ENCODE measurements at regions not wholly inside any gene's neighbourhood (a gene's known extent, or its start where the extent isn't known, plus 50 kb on each side); places are given as distances from the start of the nearest gene placed in this dataset.
A peak's percentile ranks its signal among the peaks of the same experiment; 100 is the strongest.
"Not testable (repeated sequence)": the region's sequence is repeated elsewhere in the genome, so short reads cannot be mapped to it uniquely, and the experiment has no call there.

- H3K4me3 ChIP-seq (ENCODE audit: low read depth, low read length) = no peak overlapping the region
- TF ChIP-seq, protein P1, sequence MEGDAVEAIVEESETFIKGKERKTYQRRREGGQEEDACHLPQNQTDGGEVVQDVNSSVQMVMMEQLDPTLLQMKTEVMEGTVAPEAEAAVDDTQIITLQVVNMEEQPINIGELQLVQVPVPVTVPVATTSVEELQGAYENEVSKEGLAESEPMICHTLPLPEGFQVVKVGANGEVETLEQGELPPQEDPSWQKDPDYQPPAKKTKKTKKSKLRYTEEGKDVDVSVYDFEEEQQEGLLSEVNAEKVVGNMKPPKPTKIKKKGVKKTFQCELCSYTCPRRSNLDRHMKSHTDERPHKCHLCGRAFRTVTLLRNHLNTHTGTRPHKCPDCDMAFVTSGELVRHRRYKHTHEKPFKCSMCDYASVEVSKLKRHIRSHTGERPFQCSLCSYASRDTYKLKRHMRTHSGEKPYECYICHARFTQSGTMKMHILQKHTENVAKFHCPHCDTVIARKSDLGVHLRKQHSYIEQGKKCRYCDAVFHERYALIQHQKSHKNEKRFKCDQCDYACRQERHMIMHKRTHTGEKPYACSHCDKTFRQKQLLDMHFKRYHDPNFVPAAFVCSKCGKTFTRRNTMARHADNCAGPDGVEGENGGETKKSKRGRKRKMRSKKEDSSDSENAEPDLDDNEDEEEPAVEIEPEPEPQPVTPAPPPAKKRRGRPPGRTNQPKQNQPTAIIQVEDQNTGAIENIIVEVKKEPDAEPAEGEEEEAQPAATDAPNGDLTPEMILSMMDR (conservative IDR thresholded peaks at IDR 0.05; ENCODE audit: low read depth, low read length) = peak; percentile 91
- peak; percentile 87 for DNase-seq (ENCODE audit: low read depth)
These were observed 136.3 kb upstream of the ZNF184 start for GRCh38 chr6:27608916-27609883.

DNA sequence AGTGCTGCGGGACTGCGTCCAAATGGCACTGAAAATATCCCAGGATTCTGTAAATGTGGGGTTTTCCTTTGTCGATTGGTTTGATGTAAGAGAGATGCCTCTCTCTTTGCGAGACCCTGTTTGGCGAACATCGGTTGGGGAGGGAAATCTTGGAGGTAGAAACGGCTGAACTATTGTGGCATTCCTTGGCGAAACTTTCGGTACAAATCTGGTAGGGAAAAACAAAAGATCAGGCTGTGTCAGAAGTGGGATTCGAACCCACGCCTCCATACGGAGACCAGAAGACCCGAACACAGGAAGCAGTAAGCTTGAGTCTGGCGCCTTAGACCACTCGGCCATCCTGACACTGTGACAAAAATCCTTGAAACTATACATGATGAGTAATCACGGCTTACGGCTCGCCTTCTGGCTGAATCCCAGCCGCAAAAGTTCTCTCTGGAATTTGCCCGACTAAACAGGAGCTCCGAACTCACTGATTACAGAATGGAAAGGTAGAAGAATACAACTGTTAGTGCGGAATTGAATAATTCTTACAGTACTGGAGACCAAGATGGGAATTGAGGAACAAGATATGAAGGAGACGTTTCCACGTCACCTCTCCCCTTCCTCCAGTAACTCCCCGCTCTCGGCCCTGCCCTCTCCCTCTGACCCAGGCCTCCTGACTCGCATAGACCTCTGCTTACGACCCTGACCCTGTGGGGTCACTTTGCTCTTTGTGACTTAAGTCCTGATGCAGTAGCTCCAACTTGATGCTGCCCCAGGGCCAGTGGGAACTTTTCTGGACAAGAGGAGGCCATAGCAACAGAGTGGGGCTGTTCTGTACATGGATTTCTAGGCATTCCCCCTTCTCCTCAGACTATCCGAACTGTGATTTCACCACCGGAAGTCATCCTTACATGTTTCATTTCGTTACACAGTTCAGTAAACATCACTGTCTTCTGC, 132.8 kb upstream of the ZNF184 start:
- DNase-seq (ENCODE audit: low read depth) = peak; percentile 80
- TF ChIP-seq, protein P1 (conservative IDR thresholded peaks at IDR 0.05; ENCODE audit: low read depth, low read length) = no peak
- H3K4me3 ChIP-seq (ENCODE audit: low read depth, low read length) = peak overlapping the region; percentile 58

- DNase-seq (ENCODE audit: low read depth) = peak; percentile 21
- peak overlapping the region; percentile 58 for H3K4me3 ChIP-seq (ENCODE audit: low read depth, low read length)
- TF ChIP-seq, protein P1 (conservative IDR thresholded peaks at IDR 0.05; ENCODE audit: low read depth, low read length) = no peak
These were observed 132.1 kb upstream of the ZNF184 start for GRCh38 chr6:27604986-27605385.

DNA sequence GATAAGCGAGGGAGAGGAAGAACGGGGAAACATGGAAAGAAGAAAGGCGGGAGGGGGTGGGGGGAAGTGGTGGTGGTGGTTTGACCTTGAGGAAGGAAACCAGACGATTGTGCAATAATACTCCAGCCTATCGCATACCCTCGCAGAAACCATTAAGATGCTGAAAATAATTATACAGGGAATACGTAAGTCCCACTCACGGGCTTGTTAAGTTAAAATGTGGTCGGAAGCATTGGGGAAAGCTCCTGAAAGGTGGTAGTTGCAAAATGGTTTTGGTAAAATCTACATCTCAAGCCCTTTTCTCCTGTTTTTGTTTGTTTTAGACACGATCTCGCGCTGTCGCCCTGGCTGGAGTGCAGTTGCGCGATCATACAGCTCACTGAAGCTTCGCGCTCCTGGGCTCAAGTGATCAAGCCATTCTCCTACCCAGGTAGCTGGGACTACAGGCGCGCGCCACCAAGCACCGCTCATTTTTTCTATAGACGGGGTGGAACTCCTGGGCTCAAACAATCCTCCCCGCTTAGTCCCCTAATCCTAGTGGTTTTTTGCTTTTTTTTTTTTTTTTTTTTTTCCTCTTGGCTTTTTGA, 128.9 kb upstream of the ZNF184 start:
- TF ChIP-seq, protein P1 (conservative IDR thresholded peaks at IDR 0.05; ENCODE audit: low read depth, low read length) = no peak
- DNase-seq (ENCODE audit: low read depth) = no peak
- H3K4me3 ChIP-seq (ENCODE audit: low read depth, low read length) = no peak overlapping the region

DNA sequence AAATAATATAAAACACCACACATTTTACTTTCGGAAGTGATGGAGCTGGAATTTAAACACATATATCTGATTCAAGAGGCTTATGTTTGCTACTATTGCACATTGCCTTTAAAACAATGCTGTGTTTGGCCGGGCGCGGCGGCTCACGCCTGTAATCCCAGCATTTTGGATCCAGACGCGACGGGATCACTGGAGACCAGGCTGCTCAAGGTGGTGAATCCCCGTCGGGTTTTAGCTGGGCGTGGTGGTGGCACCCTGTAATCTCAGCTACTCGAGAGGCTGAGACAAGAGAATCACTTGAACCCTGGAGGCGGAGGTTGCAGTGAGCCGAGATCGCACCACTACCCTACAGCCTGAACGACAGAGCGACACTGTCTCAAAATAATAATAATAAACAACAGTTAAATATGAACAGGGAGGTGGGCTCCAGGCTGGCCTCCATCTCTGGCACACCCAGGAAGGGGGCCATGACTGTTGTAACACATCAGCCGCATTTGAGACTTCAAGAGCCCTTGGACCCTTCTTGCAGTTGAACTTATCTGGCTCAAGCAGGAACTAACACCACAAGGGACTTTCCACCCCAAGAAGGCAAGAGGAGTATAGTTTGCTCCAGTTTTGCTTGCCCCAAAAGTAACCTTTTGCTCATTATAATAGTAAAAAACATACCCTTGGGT, 127.1 kb upstream of the ZNF184 start:
- H3K4me3 ChIP-seq (ENCODE audit: low read depth, low read length) = no peak overlapping the region
- DNase-seq (ENCODE audit: low read depth) = no peak
- TF ChIP-seq, protein P1 (conservative IDR thresholded peaks at IDR 0.05; ENCODE audit: low read depth, low read length) = no peak

DNA sequence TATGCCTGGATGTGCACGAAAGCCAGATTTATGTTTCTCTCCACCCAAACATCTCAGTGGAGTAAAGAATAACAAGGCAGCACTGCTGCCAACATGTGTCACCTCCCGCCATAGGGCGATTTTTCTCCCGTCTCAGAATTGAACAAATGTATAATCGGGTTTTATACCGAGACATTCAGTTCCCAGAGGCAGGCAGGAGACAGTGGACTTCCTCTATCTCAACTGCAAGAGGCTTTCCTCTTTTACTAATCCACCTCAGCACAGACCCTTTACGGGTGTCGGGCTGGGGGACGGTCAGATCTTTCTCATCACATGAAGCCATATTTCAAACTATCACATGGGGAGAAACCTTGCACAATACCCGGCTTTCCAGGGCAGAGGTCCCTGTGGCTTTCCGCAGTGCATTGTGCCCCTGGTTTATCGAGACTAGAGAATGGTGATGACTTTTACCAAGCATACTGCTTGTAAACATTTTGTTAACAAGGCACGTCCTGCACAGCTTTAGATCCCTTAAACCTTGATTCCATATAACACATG, 124.2 kb upstream of the ZNF184 start:
- not testable (repeated sequence) for H3K4me3 ChIP-seq (ENCODE audit: low read depth, low read length); DNase-seq (ENCODE audit: low read depth)

All from choroid plexus epithelial cell (primary cell).